EL (cell line): ENCODE measurements at regions not wholly inside any gene's neighbourhood (a gene's known extent, or its start where the extent isn't known, plus 50 kb on each side); places are given as distances from the start of the nearest gene placed in this dataset.

Experiments
- DNase-seq: peaks from one replicate; pipeline ENCODE4 v3.0.0-alpha.2; 2016

- no peak for DNase-seq
Measured at GRCh38 chr1:67619080-67619479, 65.9 kb upstream of the GADD45A start.

DNA sequence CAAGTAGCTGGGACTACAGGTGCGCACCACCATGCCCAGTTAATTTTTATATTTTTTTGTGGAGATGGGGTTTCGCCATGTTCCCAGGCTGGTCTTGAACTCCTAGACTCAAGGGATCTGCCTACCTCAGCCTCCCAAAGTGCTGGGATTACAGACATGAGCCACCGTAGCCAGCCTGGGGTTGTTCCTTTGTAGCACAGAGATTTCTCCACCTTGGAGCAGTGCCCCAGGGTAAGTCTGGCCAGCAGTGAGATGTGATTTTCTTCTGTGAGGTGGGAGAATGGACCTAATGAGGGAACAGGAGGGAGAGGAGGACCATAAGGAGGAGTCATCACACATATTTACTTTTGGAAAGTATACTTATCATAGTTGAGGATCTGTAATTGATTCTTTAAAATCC lies 61.1 kb upstream of the GADD45A start:
- DNase-seq = no peak

- DNase-seq = no peak
Measured at GRCh38 chr1:67624680-67625079, 60.3 kb upstream of the GADD45A start.

GRCh38 chr1:67626090-67626860 lies 58.7 kb upstream of the GADD45A start:
- DNase-seq = peak; percentile 84

- DNase-seq = no peak
Measured at GRCh38 chr1:67626861-67627235, 58.2 kb upstream of the GADD45A start.

- no peak for DNase-seq
Measured at GRCh38 chr1:67627336-67627735, 57.7 kb upstream of the GADD45A start.

DNA sequence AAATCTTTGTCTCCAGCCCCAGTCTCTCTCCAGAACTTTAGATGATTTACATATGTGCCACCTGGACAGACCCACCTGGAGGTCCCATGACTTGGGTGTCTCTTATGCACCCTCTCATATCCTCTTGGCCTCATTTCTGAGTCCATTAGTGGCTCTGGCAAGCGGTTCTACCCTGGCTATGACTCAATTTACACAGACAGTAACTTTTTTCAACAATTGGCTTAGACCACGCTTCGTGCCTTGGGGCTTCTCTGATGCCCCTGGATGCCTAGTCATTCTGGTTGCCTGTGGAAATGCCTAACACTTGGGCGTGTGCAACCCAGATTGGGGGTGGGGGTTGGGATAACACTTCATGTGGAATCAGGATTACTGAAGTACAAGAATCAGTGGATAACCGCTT lies 57.1 kb upstream of the GADD45A start:
- no peak for DNase-seq

DNA sequence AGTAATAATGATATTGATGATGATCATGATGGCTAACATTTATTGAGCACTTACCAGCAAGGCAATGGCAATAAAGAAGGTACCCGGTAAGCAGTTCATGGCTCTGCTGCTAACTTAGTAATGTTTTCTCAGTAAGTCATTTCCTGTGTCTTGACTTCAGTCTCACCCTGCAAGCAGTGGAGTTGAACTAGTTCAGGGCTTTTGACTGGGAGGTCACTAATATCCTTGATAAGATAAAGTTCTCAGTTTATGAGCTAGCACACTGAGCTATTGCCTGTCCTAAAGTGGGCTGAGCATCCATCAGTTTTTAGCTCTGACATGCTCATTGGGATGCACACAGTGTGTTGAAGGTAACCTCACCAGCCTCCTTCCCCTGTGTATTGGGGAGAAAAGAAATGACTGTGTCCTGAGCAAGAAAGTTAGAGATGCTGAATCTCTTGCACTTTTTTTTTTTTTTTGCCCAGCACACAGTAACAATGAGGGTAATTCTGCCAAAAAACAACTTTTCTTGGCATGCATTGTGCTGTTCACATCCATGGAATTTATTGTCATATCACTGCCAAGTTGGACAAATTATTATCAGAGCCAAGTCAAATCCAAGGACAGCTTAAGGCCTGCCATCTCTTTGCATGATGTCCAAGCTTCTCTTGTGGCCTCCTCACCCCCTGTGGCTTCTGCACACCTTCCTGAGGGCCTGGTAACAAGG lies 55.5 kb upstream of the GADD45A start:
- DNase-seq = no peak

- DNase-seq = no peak
Measured at GRCh38 chr1:67630438-67631045, 54.5 kb upstream of the GADD45A start.

DNA sequence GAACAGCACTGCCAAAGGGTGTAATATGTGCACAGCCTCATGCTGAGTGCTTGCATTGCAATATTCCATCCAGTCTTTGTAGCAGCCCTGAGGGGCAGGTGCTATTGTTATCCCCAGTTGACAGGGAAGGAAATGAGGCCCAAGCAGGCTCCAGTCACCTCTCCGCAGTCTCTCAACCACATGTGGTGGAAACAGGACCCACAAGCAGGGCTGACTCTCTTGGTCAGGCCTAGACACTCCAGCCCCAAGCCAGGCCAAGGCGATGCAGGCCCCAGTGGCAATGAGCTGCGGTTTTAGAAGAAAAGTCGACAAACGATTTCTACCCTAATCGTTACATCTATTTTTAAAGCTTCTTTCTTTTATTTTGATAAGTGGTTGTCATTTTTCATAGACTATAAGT lies 52.6 kb upstream of the GADD45A start:
- DNase-seq = no peak

DNA sequence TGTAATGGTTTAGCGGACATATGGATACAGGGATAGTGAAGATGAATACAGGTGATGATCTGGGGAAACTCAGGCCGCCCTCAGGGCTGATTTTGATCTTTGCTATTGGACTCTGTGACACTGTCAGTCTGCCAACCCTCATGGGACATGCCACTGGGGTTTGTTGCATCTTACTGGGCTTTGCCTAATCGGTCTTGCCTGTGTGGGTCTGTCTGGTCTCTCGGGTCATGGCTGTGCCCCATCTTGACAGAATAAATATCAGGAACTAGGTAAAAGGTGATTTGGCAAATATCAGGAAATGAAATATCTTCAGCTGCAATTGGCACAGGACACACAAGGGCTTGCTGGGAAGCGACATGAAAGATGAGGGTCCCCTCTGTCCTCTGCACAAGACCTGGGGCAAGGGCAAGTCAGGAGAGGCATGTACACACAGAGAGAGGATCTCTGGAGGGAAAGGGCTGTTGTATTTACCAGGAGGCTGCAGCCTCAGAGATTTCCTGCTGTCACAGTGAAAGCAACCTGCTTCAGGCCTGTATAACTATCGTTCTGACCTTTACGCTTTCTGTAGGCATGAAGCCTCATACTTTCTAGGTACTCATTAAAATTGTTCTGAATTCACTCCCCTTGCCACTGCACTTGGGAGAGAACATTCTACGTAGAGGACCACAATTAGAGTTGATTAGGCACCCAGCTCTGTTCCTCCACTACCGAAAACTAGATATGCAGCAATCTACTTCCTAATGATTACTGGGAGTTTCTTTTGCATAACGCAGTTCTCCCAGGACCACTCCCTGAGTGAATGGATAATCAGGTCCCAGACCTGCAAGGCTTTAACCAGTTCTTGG lies 52.0 kb upstream of the GADD45A start:
- no peak for DNase-seq

DNA sequence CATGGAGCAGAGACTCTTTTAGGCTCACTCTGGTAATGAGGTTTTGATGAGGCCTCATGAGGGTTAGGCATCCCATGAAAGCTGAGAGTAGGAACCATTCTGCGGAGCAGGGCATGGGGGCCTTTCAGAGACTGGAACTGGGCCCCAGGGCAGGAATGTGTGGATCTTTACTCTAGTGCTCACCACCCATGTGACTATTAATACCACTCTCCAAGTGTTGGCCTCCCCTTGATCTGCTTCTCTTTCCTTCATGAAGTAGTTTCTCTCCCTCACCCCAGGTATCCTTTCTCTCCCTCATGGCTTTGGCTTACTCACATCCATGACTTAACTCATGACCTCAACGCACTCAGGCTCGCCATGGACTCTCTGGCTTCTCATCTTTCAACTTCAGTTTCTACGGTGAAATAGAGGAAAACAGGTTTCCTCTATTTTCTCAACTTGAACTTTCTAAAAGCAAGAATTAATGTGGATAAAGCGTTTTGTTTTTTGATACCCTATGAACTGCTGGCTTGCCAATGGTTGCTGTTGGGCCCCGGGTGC lies 50.5 kb upstream of the GADD45A start:
- DNase-seq = no peak

DNA sequence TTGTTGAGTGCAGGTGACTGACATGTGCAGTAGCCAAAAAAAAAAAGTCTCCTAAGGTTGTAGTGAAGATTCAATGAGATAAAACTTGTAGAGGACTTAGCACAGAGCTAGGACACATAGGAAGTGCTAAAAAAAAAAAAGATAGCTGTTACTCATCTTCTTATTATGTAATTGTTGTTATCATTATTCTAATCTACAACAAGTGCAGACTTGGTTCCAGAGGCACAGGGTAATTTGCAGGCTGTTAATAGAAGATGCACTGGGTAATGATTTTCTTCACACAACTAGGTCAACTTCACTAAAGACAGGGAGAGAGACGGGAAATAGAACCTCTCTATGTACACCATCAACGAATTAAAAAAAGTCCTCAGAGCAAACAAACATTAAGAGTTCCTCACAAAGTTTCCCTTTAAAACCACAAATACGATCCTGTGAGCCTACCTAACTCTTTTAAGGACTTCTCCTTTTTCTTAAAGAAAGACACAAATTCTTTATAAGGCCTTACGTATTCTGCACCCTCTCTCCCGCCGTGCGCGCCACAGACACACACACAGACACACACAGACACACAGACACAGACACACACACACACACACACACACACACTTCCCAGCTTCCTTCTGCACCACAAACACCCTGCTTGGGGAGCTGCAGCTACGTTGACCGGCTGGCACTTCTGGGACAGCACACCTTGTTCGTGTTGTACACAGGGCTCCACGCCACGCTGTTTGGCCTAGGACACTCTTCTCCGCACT lies 49.8 kb upstream of the GADD45A start:
- no peak for DNase-seq
